Epidermal melanocyte (primary cell): ENCODE measurements at regions not wholly inside any gene's neighbourhood (a gene's known extent, or its start where the extent isn't known, plus 50 kb on each side); places are given as distances from the start of the nearest gene placed in this dataset.

Experiments
- DNase-seq: peaks from one replicate; pipeline ENCODE4 v3.0.0; 2011; ENCODE audit warnings: low spot score; ENCODE audit not compliant: insufficient read length

GRCh38 chr2:21489080-21489479 is 365.3 kb downstream of the TDRD15 start:
- DNase-seq = no peak

GRCh38 chr2:21498016-21498415 is 374.2 kb downstream of the TDRD15 start:
- no peak for DNase-seq

GRCh38 chr2:21500401-21500945 is 376.7 kb downstream of the TDRD15 start:
- DNase-seq = no peak

- DNase-seq = no peak
Observed at GRCh38 chr2:21501376-21502027, 377.7 kb downstream of the TDRD15 start.

GRCh38 chr2:21515903-21516302 is 392.1 kb downstream of the TDRD15 start:
- no peak for DNase-seq

GRCh38 chr2:21519412-21519811 is 395.6 kb downstream of the TDRD15 start:
- no peak for DNase-seq

GRCh38 chr2:21519821-21520220 is 396.1 kb downstream of the TDRD15 start:
- no peak for DNase-seq

- no peak for DNase-seq
Observed at GRCh38 chr2:21535826-21536225, 412.1 kb downstream of the TDRD15 start.

- DNase-seq = no peak
Observed at GRCh38 chr2:21539685-21540084, 415.9 kb downstream of the TDRD15 start.

GRCh38 chr2:21543630-21544029 is 419.9 kb downstream of the TDRD15 start:
- no peak for DNase-seq

- DNase-seq = no peak
Observed at GRCh38 chr2:21544392-21544791, 420.6 kb downstream of the TDRD15 start.

- no peak for DNase-seq
Observed at GRCh38 chr2:21552981-21553380, 429.2 kb downstream of the TDRD15 start.

GRCh38 chr2:21559351-21559750 is 435.6 kb downstream of the TDRD15 start:
- no peak for DNase-seq

GRCh38 chr2:21561965-21562364 is 438.2 kb downstream of the TDRD15 start:
- no peak for DNase-seq

- DNase-seq = no peak
Observed at GRCh38 chr2:21567395-21567794, 443.6 kb downstream of the TDRD15 start.

- DNase-seq = no peak
Observed at GRCh38 chr2:21571686-21572085, 447.9 kb downstream of the TDRD15 start.

- DNase-seq = no peak
Observed at GRCh38 chr2:21580391-21580790, 456.6 kb downstream of the TDRD15 start.

GRCh38 chr2:21585881-21586280 is 462.1 kb downstream of the TDRD15 start:
- no peak for DNase-seq

GRCh38 chr2:21590026-21590690 is 466.4 kb downstream of the TDRD15 start:
- DNase-seq = no peak

- DNase-seq = no peak
Observed at GRCh38 chr2:21591926-21592325, 468.2 kb downstream of the TDRD15 start.

- no peak for DNase-seq
Observed at GRCh38 chr2:21599417-21599816, 475.6 kb downstream of the TDRD15 start.

GRCh38 chr2:21602789-21603188 is 479.0 kb downstream of the TDRD15 start:
- no peak for DNase-seq

- no peak for DNase-seq
Observed at GRCh38 chr2:21607572-21607971, 483.8 kb downstream of the TDRD15 start.
